Neural progenitor cell (in vitro differentiated cells): ENCODE measurements at regions not wholly inside any gene's neighbourhood (a gene's known extent, or its start where the extent isn't known, plus 50 kb on each side); places are given as distances from the start of the nearest gene placed in this dataset.

Experiments used
- DNase-seq: peaks from one replicate; pipeline ENCODE4 v3.0.0-alpha.2; 2016; ENCODE audit warnings: low spot score
- H2AFZ ChIP-seq: fragments of 200-600 bp; sonication (generic); replicated peaks from 2 replicates; pipeline ENCODE4 v1.6.1; 2016; ENCODE audit warnings: antibody characterized with exemption
- H3F3A ChIP-seq: fragments of 200-600 bp; sonication (generic); 2 replicates; pipeline ENCODE4 v1.6.1; 2016; ENCODE audit warnings: antibody characterized with exemption, low read depth
- H3K27ac ChIP-seq: fragments of 200-600 bp; sonication (generic); 2 replicates; pipeline ENCODE4 v1.5.1; 2016; ENCODE audit warnings: mild to moderate bottlenecking
- H3K27me3 ChIP-seq: fragments of 200-600 bp; sonication (generic); 2 replicates; pipeline ENCODE4 v1.6.1; 2016; ENCODE audit warnings: mild to moderate bottlenecking, moderate library complexity
- H3K36me3 ChIP-seq: fragments of 200-600 bp; sonication (generic); 2 replicates; pipeline ENCODE4 v1.5.1; 2016
- H3K4me1 ChIP-seq: fragments of 200-600 bp; sonication (generic); 2 replicates; pipeline ENCODE4 v1.6.1; 2016; ENCODE audit warnings: mixed run types
- H3K4me2 ChIP-seq: fragments of 200-600 bp; sonication (generic); 2 replicates; pipeline ENCODE4 v1.6.1; 2016
- H3K4me3 ChIP-seq: fragments of 200-600 bp; sonication (generic); 2 replicates; pipeline ENCODE4 v1.5.1; 2016
- H3K79me2 ChIP-seq: fragments of 200-600 bp; sonication (generic); 2 replicates; pipeline ENCODE4 v1.6.1; 2016; ENCODE audit warnings: low read depth
- H3K9ac ChIP-seq: fragments of 200-600 bp; sonication (generic); 2 replicates; pipeline ENCODE4 v1.6.1; 2016
- H3K9me3 ChIP-seq: fragments of 200-600 bp; sonication (generic); 2 replicates; pipeline ENCODE4 v1.5.1; 2016; ENCODE audit warnings: low read depth
- H4K20me1 ChIP-seq: fragments of 200-600 bp; sonication (generic); 2 replicates; pipeline ENCODE4 v1.6.1; 2016; ENCODE audit warnings: low read depth
- H3K27ac Mint-ChIP-seq: 3 replicates; pipeline ENCODE4 v1.8.0; 2021; ENCODE audit warnings: mixed read lengths
- H3K27me3 Mint-ChIP-seq: 2 replicates; pipeline ENCODE4 v1.8.0; 2022; ENCODE audit warnings: low read depth, mild to moderate bottlenecking, inconsistent platforms, moderate library complexity, mixed read lengths; ENCODE audit not compliant: insufficient read depth
- H3K36me3 Mint-ChIP-seq: 3 replicates; pipeline ENCODE4 v1.8.0; 2021; ENCODE audit warnings: mixed read lengths
- H3K4me1 Mint-ChIP-seq: 3 replicates; pipeline ENCODE4 v1.8.0; 2021; ENCODE audit warnings: mixed read lengths
- H3K4me3 Mint-ChIP-seq: 3 replicates; pipeline ENCODE4 v1.8.0; 2021; ENCODE audit warnings: mild to moderate bottlenecking, moderate library complexity, mixed read lengths
- H3K9me3 Mint-ChIP-seq: 3 replicates; pipeline ENCODE4 v1.8.0; 2020; ENCODE audit warnings: mixed read lengths
- CTCF ChIP-seq: fragments of 200-600 bp; sonication (generic); IDR thresholded peaks from 2 replicates; pipeline ENCODE4 v1.5.1; 2017; ENCODE audit warnings: antibody characterized with exemption, mild to moderate bottlenecking
- EZH2 ChIP-seq: fragments of 200-600 bp; sonication (generic); IDR thresholded peaks from 2 replicates; pipeline ENCODE4 v1.6.1; 2017; ENCODE audit warnings: antibody characterized with exemption, mild to moderate bottlenecking, moderate library complexity
- EZH2phosphoT487 ChIP-seq: fragments of 200-600 bp; sonication (generic); IDR thresholded peaks from 2 replicates; pipeline ENCODE4 v1.6.1; 2017; ENCODE audit warnings: antibody characterized with exemption

GRCh38 chr13:76552807-76553206, 333.4 kb downstream of the KCTD12 start:
- no peak overlapping the region for H3K27ac Mint-ChIP-seq
- no peak for DNase-seq
- Histone ChIP-seq H3K9ac (no peak overlapping the region), H3K4me1 (no peaks in the 10 kb centered on the region), H3K79me2 (no peaks in the 10 kb centered on the region), H3K27ac (no peak overlapping the region), H3K27me3 (no peaks in the 10 kb centered on the region), H3K4me3 (no peak overlapping the region), H3K4me2 (no peak overlapping the region), H4K20me1 (no peaks in the 10 kb centered on the region), H3K9me3 (no peaks in the 10 kb centered on the region), H3K36me3 (no peaks in the 10 kb centered on the region), H3F3A (no peaks in the 10 kb centered on the region), H2AFZ (no peak overlapping the region)
- peaks cover 2% of the 10 kb centered on the region for H3K27me3 Mint-ChIP-seq
- no peaks in the 10 kb centered on the region for H3K4me1 Mint-ChIP-seq
- TF ChIP-seq EZH2phosphoT487 (no peak), CTCF (no peak), EZH2 (no peak)
- no peak overlapping the region for H3K4me3 Mint-ChIP-seq
- no peaks in the 10 kb centered on the region for H3K9me3 Mint-ChIP-seq
- H3K36me3 Mint-ChIP-seq = no peaks in the 10 kb centered on the region

- Mint-ChIP-seq H3K9me3 (no peaks in the 10 kb centered on the region), H3K27me3 (peaks cover 2% of the 10 kb centered on the region), H3K4me3 (no peak overlapping the region), H3K27ac (no peak overlapping the region), H3K4me1 (no peaks in the 10 kb centered on the region), H3K36me3 (no peaks in the 10 kb centered on the region)
- no peaks in the 10 kb centered on the region for H3F3A ChIP-seq
- no peaks in the 10 kb centered on the region for H4K20me1 ChIP-seq
- H3K4me3 ChIP-seq = no peak overlapping the region
- no peak overlapping the region for H2AFZ ChIP-seq
- no peak overlapping the region for H3K9ac ChIP-seq
- H3K4me2 ChIP-seq = no peak overlapping the region
- H3K36me3 ChIP-seq = no peaks in the 10 kb centered on the region
- H3K27me3 ChIP-seq = no peaks in the 10 kb centered on the region
- no peaks in the 10 kb centered on the region for H3K4me1 ChIP-seq
- DNase-seq = no peak
- H3K9me3 ChIP-seq = no peaks in the 10 kb centered on the region
- TF ChIP-seq CTCF (no peak), EZH2 (no peak), EZH2phosphoT487 (no peak)
- H3K27ac ChIP-seq = no peak overlapping the region
- no peaks in the 10 kb centered on the region for H3K79me2 ChIP-seq
Measured at GRCh38 chr13:76552041-76552772, 334.0 kb downstream of the KCTD12 start.

- Histone ChIP-seq H3K9me3 (no peaks in the 10 kb centered on the region), H3K4me2 (no peak overlapping the region), H3K9ac (no peak overlapping the region), H3K27me3 (no peaks in the 10 kb centered on the region), H2AFZ (no peak overlapping the region), H3F3A (peaks cover 5% of the 10 kb centered on the region), H3K4me1 (no peaks in the 10 kb centered on the region), H3K27ac (no peak overlapping the region), H4K20me1 (no peaks in the 10 kb centered on the region), H3K79me2 (no peaks in the 10 kb centered on the region), H3K4me3 (no peak overlapping the region), H3K36me3 (no peaks in the 10 kb centered on the region)
- peaks cover 2% of the 10 kb centered on the region for H3K27me3 Mint-ChIP-seq
- peaks cover 3% of the 10 kb centered on the region for H3K9me3 Mint-ChIP-seq
- TF ChIP-seq EZH2 = no peak
- no peak for TF ChIP-seq EZH2phosphoT487
- no peak for TF ChIP-seq CTCF
- no peak overlapping the region for H3K4me3 Mint-ChIP-seq
- H3K4me1 Mint-ChIP-seq = peaks cover 2% of the 10 kb centered on the region
- DNase-seq = no peak
- no peaks in the 10 kb centered on the region for H3K36me3 Mint-ChIP-seq
- no peak overlapping the region for H3K27ac Mint-ChIP-seq
Measured at GRCh38 chr13:76542176-76542575, 344.0 kb downstream of the KCTD12 start.
